Large intestine (tissue), 3 donors: ENCODE measurements at regions not wholly inside any gene's neighbourhood (a gene's known extent, or its start where the extent isn't known, plus 50 kb on each side); places are given as distances from the start of the nearest gene placed in this dataset.
"Not testable (repeated sequence)": the region's sequence is repeated elsewhere in the genome, so short reads cannot be mapped to it uniquely, and the experiment has no call there.

Source experiments
- DNase-seq, 2 donors: peaks; one replicate each; pipeline versions ENCODE4 v3.0.0 to v3.0.0-alpha.2; 2013
- H3K27ac ChIP-seq: one replicate; pipeline ENCODE4 v1.5.1; 2013; ENCODE audit warnings: low read length
- H3K27me3 ChIP-seq: 2 replicates; pipeline ENCODE4 v1.6.1; 2013; ENCODE audit warnings: low read length; ENCODE audit not compliant: control insufficient read depth, insufficient read depth
- H3K36me3 ChIP-seq: 2 replicates; pipeline ENCODE4 v1.6.1; 2013; ENCODE audit warnings: low read length; ENCODE audit not compliant: control insufficient read depth, insufficient read depth
- H3K4me1 ChIP-seq: one replicate; pipeline ENCODE4 v1.6.1; 2013; ENCODE audit warnings: low read length; ENCODE audit not compliant: control insufficient read depth, insufficient read depth
- H3K4me3 ChIP-seq: one replicate; pipeline ENCODE4 v1.5.1; 2013; ENCODE audit warnings: low read length
- H3K9me3 ChIP-seq: one replicate; pipeline ENCODE4 v1.6.1; 2013; ENCODE audit warnings: mild to moderate bottlenecking, low read depth, low read length, moderate library complexity; ENCODE audit not compliant: control insufficient read depth
- WGBS: methylation state at CpG from one replicate; pipeline ENCODE4 v1.1.5; 2013; ENCODE audit warnings: low lambda C conversion rate; ENCODE audit not compliant: insufficient coverage; 5-methylcytosine and 5-hydroxymethylcytosine counted together

GRCh38 chr5:98237794-98238193 is 535.7 kb upstream of the RGMB start:
- not testable (repeated sequence) for H3K4me3 ChIP-seq, H3K27ac ChIP-seq, DNase-seq, H3K9me3 ChIP-seq, H3K27me3 ChIP-seq, H3K36me3 ChIP-seq, H3K4me1 ChIP-seq
- WGBS, result no CpG with 5 or more reads among the region's 5 CpGs

- H3K27ac ChIP-seq, result no peak overlapping the region
- H3K9me3 ChIP-seq, result no peaks in the 10 kb centered on the region
- no peak overlapping the region for H3K4me3 ChIP-seq
- no peaks in the 10 kb centered on the region for H3K36me3 ChIP-seq
- H3K27me3 ChIP-seq, result no peaks in the 10 kb centered on the region
- DNase-seq, result no peak
- H3K4me1 ChIP-seq, result no peaks in the 10 kb centered on the region
- 100% methylated on average over 1 of the region's 1 CpG for WGBS
These were observed 529.5 kb upstream of the RGMB start for GRCh38 chr5:98243972-98244371.

- H3K9me3 ChIP-seq, result no peaks in the 10 kb centered on the region
These were observed 524.5 kb upstream of the RGMB start for GRCh38 chr5:98248949-98249348.

GRCh38 chr5:98258939-98259338 is 514.5 kb upstream of the RGMB start:
- no peaks in the 10 kb centered on the region for H3K9me3 ChIP-seq
- H3K27ac ChIP-seq, result no peak overlapping the region
- DNase-seq, result no peak
- H3K27me3 ChIP-seq, result no peaks in the 10 kb centered on the region
- whole genome bisulfite sequencing, result 100% methylated on average over 1 of the region's 3 CpGs
- H3K36me3 ChIP-seq, result no peaks in the 10 kb centered on the region
- no peaks in the 10 kb centered on the region for H3K4me1 ChIP-seq
- no peak overlapping the region for H3K4me3 ChIP-seq

More at GRCh38 chr5:98248949-98249348, 524.5 kb upstream of the RGMB start:
- no peaks in the 10 kb centered on the region for H3K27me3 ChIP-seq
- no peaks in the 10 kb centered on the region for H3K36me3 ChIP-seq
- no peak overlapping the region for H3K27ac ChIP-seq
- H3K4me3 ChIP-seq, result no peak overlapping the region
- 86% methylated on average over 2 of the region's 2 CpGs for WGBS
- no peak for DNase-seq
- no peaks in the 10 kb centered on the region for H3K4me1 ChIP-seq

GRCh38 chr5:98259595-98259994 is 513.9 kb upstream of the RGMB start:
- H3K27me3 ChIP-seq, result no peaks in the 10 kb centered on the region
- no peaks in the 10 kb centered on the region for H3K4me1 ChIP-seq
- H3K27ac ChIP-seq, result no peak overlapping the region
- H3K36me3 ChIP-seq, result no peaks in the 10 kb centered on the region
- H3K4me3 ChIP-seq, result no peak overlapping the region
- WGBS, result no CpG with 5 or more reads among the region's 3 CpGs
- DNase-seq, result no peak
- H3K9me3 ChIP-seq, result no peaks in the 10 kb centered on the region

- WGBS, result no CpG with 5 or more reads among the region's 2 CpGs
- no peaks in the 10 kb centered on the region for H3K4me1 ChIP-seq
- H3K4me3 ChIP-seq, result no peak overlapping the region
- no peaks in the 10 kb centered on the region for H3K36me3 ChIP-seq
- no peak for DNase-seq
- no peaks in the 10 kb centered on the region for H3K9me3 ChIP-seq
- H3K27me3 ChIP-seq, result no peaks in the 10 kb centered on the region
- no peak overlapping the region for H3K27ac ChIP-seq
These were observed 510.4 kb upstream of the RGMB start for GRCh38 chr5:98263084-98263483.

GRCh38 chr5:98268162-98268860 is 505.2 kb upstream of the RGMB start:
- Histone ChIP-seq H3K27ac (no peak overlapping the region), H3K9me3 (peaks cover 2% of the 10 kb centered on the region), H3K4me3 (no peak overlapping the region), H3K27me3 (no peaks in the 10 kb centered on the region), H3K4me1 (no peaks in the 10 kb centered on the region), H3K36me3 (no peaks in the 10 kb centered on the region)
- 100% methylated on average over 2 of the region's 7 CpGs for WGBS
- no peak for DNase-seq

- DNase-seq, result no peak
- 83% methylated on average over 1 of the region's 1 CpG for WGBS
- Histone ChIP-seq H3K4me1 (no peaks in the 10 kb centered on the region), H3K27ac (no peak overlapping the region), H3K36me3 (no peaks in the 10 kb centered on the region), H3K27me3 (no peaks in the 10 kb centered on the region), H3K4me3 (no peak overlapping the region), H3K9me3 (no peaks in the 10 kb centered on the region)
These were observed 497.5 kb upstream of the RGMB start for GRCh38 chr5:98275980-98276379.

- Histone ChIP-seq H3K4me3 (no peak overlapping the region), H3K4me1 (no peaks in the 10 kb centered on the region), H3K27me3 (no peaks in the 10 kb centered on the region), H3K36me3 (no peaks in the 10 kb centered on the region), H3K9me3 (no peaks in the 10 kb centered on the region), H3K27ac (no peak overlapping the region)
- DNase-seq, result no peak
- no CpG with 5 or more reads among the region's 1 CpG for WGBS
These were observed 490.9 kb upstream of the RGMB start for GRCh38 chr5:98282521-98282920.

- Histone ChIP-seq H3K36me3 (no peaks in the 10 kb centered on the region), H3K4me1 (no peaks in the 10 kb centered on the region), H3K9me3 (no peaks in the 10 kb centered on the region), H3K4me3 (no peak overlapping the region), H3K27me3 (no peaks in the 10 kb centered on the region), H3K27ac (no peak overlapping the region)
- DNase-seq, result no peak
- 100% methylated on average over 2 of the region's 3 CpGs for WGBS
These were observed 481.0 kb upstream of the RGMB start for GRCh38 chr5:98292496-98292895.

- no peak for DNase-seq
- 96% methylated on average over 3 of the region's 3 CpGs for WGBS
These were observed 477.0 kb upstream of the RGMB start for GRCh38 chr5:98296426-98296825.

More at GRCh38 chr5:98296426-98296825, 477.0 kb upstream of the RGMB start:
- H3K9me3 ChIP-seq, result no peaks in the 10 kb centered on the region
- H3K27ac ChIP-seq, result no peak overlapping the region
- H3K27me3 ChIP-seq, result no peaks in the 10 kb centered on the region
- no peaks in the 10 kb centered on the region for H3K36me3 ChIP-seq
- H3K4me1 ChIP-seq, result no peaks in the 10 kb centered on the region
- no peak overlapping the region for H3K4me3 ChIP-seq
